Activated naive CD4-positive, alpha-beta T cell treated with anti-CD3 and anti-CD28 coated beads, Interleukin-2, amount 50 U/mL, for 72 hours (primary cell): ENCODE measurements at regions not wholly inside any gene's neighbourhood (a gene's known extent, or its start where the extent isn't known, plus 50 kb on each side); places are given as distances from the start of the nearest gene placed in this dataset.

ENCODE experiments used
- ATAC-seq, 2 donors: fragments of 150-1000 bp; cut with Tn5 transposase; 2 replicates each; pipeline ENCODE4 v1.10.0; 2021; ENCODE audit warnings: mild to moderate bottlenecking in 2 of 2, moderate library complexity in 2 of 2
- DNase-seq, 2 donors: peaks; one replicate each; pipeline ENCODE4 v3.0.0; 2021 to 2022; ENCODE audit warnings: low spot score in 2 of 2
- H3K27ac Mint-ChIP-seq, 2 donors: one replicate each; pipeline ENCODE4 v1.8.0; 2022; ENCODE audit warnings: mild to moderate bottlenecking in 2 of 2, mixed read lengths in 2 of 2
- H3K36me3 Mint-ChIP-seq, 2 donors: one replicate each; pipeline ENCODE4 v1.8.0; 2022; ENCODE audit warnings: mixed read lengths in 2 of 2
- H3K9me3 Mint-ChIP-seq, 2 donors: one replicate each; pipeline ENCODE4 v1.8.0; 2022; ENCODE audit warnings: mixed read lengths in 2 of 2

DNA sequence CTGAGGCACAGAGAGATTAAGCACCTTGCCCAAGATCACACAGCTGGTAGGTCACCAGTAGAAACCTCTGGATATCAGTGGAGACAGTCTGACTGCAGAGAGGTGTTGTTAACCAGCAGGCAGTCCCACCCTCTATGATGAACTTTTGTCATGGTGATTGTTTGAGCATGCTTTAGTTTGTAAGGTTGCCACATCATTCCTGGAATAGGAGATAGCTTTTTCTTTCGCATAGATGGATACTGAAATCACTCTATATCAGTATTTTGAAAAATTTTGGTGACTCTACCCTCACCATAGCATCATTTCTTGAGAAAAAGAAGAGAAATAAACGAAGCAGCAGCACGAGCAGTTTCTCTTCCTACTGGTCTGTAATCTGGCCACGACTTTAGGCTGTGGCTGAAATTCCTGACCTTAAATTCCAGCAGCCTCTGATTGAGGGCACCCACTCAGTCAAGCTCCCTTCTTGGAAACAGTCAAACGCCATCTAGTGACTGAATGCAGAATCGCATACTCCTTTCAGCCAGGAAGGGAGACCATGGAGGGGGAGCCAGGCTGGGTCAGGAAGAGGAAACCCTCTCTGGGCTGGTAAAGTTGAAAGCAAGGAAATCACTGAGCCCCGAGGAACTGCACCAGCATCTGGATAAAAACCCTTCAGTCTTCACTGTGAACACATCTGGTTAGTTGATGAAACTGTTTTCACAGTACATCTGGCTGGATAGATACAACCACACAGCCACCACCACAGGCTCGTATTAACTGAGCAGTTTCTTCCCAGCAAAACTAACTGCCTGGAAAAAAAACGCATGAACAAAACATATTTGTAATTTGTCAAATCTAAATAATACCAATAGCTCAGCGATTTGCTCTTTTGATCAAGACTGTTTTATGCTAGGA, 108.5 kb upstream of the XYLT1 start:
- Mint-ChIP-seq H3K9me3 (peaks cover 0 to 3% of the 10 kb centered on the region in 2 donors), H3K27ac (no peak overlapping the region), H3K36me3 (no peaks in the 10 kb centered on the region)
- DNase-seq (peak in 1 of 2 donors; percentile 74), ATAC-seq (peak; percentile 70 to 83)

GRCh38 chr16:17574256-17574655, 103.5 kb upstream of the XYLT1 start:
- no peaks in the 10 kb centered on the region for H3K36me3 Mint-ChIP-seq
- no peak for DNase-seq
- H3K27ac Mint-ChIP-seq, result no peak overlapping the region
- no peak for ATAC-seq
- H3K9me3 Mint-ChIP-seq, result no peaks in the 10 kb centered on the region

GRCh38 chr16:17572145-17572544, 101.4 kb upstream of the XYLT1 start:
- no peak for DNase-seq
- Mint-ChIP-seq H3K27ac (no peak overlapping the region), H3K36me3 (no peaks in the 10 kb centered on the region), H3K9me3 (no peaks in the 10 kb centered on the region)
- ATAC-seq, result no peak

DNA sequence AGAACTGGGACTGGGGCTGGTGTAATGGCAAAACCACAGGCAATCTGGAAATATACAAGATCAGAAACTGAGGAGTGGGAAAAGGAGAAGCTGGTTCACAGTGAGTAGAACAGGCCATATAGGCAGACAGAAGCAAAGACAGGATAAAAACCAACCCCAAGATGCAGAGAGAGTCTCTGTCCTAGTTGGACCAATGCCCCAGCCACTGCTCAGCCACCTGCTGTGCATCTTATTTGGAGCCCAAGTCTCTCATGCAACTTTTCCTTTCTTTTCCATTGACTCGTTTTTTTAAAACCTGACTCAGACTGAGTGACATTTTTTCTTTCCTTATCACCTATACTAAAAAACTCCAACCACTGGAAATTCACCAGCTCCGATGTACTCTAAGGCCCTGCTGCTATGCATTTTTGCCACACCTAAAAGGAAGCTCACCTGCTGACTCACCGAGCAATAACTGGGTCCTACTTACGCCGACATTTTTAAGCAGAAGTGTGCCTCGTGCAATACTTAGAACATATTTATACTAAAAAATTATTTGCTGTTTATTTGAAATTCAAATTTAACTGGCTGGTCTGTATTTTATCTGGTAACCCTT, 100.8 kb upstream of the XYLT1 start:
- no peak for DNase-seq
- no peak overlapping the region for H3K27ac Mint-ChIP-seq
- ATAC-seq, result no peak
- no peaks in the 10 kb centered on the region for H3K36me3 Mint-ChIP-seq
- H3K9me3 Mint-ChIP-seq, result no peaks in the 10 kb centered on the region

DNA sequence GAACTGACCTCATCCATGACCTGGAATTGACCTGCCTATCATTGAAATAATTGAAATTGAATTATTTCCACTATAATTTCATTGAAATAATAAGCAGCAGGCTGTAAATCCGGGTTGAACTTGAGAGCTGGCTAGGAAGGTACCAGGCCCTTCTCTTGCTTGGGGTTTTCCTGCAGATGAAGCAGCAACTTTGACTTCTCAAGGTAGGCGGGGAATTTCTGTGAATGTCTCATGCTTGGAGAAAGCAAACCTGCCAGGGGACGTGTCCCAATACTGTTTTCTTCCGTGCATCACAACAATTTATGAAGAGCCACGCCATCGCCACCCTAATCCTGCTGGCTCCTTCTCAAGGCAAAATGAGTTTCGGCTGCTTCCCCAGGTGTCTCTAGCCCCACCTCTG, 97.5 kb upstream of the XYLT1 start:
- H3K9me3 Mint-ChIP-seq, result no peaks in the 10 kb centered on the region
- H3K36me3 Mint-ChIP-seq, result no peaks in the 10 kb centered on the region
- ATAC-seq (no peak), DNase-seq (no peak)
- no peak overlapping the region for H3K27ac Mint-ChIP-seq

- Mint-ChIP-seq H3K27ac (no peak overlapping the region), H3K9me3 (no peaks in the 10 kb centered on the region), H3K36me3 (no peaks in the 10 kb centered on the region)
- ATAC-seq (no peak), DNase-seq (no peak)
Measured at GRCh38 chr16:17567455-17567854, 96.7 kb upstream of the XYLT1 start.

DNA sequence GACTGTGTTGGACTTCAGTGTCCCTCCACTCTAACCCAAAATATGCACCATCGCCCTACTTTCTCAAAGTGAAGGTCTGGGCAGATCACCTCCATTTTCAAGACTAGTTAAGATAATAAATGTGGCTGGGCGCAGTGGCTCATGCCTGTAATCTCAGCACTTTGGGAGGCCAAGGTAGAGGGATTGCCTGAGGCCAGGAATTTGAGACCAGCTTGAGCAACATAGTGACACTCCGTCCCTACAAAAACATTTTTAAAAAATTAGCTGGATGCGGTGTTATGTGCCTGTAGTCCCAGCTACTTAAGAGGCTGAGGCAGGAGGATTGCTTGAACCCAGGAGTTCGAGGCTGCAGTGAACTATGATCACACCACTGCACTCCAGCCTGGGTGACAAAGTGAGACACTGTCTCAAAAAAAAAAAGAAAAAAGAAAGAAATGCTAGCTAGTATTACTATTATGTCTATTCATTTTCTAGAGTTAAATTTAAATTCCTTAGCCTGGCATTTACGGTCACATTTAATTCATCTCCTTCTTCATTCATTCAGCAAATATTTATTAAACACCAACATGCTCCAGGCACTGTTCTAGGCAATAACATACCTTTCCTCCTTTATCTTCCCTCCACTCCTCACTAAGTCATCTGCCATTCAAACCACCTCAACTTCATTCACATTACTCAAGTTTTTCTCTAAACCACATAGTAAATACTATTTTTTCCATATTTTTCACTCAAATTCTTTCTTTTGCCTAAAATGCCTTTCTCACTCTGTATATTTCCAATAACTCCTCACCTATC, 96.1 kb upstream of the XYLT1 start:
- ATAC-seq, result no peak
- H3K27ac Mint-ChIP-seq, result no peak overlapping the region

GRCh38 chr16:17566075-17566474, 95.3 kb upstream of the XYLT1 start:
- ATAC-seq, result no peak
- no peaks in the 10 kb centered on the region for H3K36me3 Mint-ChIP-seq
- H3K27ac Mint-ChIP-seq, result no peak overlapping the region
- H3K9me3 Mint-ChIP-seq, result no peaks in the 10 kb centered on the region
- DNase-seq, result no peak

More for the DNA sequence above, 96.1 kb upstream of the XYLT1 start:
- Mint-ChIP-seq H3K36me3 (no peaks in the 10 kb centered on the region), H3K9me3 (no peaks in the 10 kb centered on the region)
- no peak for DNase-seq

DNA sequence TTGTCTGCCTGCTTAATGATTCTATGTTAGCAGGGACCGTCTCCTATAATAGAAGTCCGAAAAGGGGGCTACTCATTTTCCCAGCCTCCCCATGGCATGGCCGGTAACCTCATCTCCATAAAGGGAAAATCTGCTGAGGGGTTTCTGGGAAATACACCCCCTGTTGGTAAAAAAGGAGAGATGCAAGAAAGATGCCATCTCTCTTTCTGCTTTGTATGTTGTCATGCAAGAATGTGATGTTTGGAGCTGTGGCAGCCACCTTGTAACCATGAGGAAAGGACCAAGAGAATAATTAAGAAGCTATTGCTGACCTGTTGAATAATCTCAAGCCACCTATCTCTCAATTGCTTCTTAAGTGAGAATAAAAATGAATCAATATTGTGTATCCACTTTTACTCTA, 94.8 kb upstream of the XYLT1 start:
- Mint-ChIP-seq H3K9me3 (no peaks in the 10 kb centered on the region), H3K27ac (no peak overlapping the region), H3K36me3 (no peaks in the 10 kb centered on the region)
- ATAC-seq, result no peak
- DNase-seq, result no peak

- Mint-ChIP-seq H3K36me3 (no peaks in the 10 kb centered on the region), H3K27ac (no peak overlapping the region), H3K9me3 (no peaks in the 10 kb centered on the region)
- DNase-seq (no peak), ATAC-seq (no peak)
Measured at GRCh38 chr16:17564856-17565255, 94.1 kb upstream of the XYLT1 start.

DNA sequence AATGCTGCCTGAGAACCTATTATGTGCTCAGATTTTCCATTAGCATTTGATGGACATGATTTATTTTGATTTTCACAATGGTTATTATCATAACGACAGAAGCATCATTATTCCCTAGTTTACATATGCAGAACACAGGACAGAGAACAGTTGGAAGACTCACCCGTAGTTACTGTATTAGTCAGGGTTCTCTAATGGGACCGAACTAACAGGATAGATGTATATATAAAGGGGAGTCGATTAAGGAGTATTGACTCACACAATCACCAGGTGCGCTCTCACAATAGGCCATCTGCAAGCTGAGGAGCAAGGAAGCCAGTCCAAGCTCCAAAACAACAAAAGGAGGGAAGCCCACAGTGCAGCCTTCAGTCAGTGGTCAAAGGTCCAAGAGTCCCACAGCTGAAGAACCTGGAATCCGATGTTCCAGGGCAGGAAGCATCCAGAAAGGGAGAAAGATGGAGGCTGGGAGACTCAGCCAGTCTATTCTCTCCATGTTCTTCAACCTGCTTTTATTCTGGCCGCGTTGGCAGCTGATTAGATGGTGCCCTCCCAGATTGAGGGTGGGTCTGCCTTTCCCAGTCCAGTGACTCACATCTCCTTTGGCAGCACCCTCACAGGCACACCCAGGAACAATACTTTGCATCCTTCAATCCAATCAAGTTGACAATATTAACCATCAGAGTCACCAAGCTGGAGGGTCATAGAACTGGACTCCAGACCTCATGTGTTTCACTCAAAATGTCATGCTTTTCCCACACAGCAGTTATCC, 92.7 kb upstream of the XYLT1 start:
- DNase-seq, result no peak
- no peaks in the 10 kb centered on the region for H3K9me3 Mint-ChIP-seq
- no peaks in the 10 kb centered on the region for H3K36me3 Mint-ChIP-seq
- ATAC-seq, result no peak
- no peak overlapping the region for H3K27ac Mint-ChIP-seq

GRCh38 chr16:17561056-17561455, 90.3 kb upstream of the XYLT1 start:
- ATAC-seq (no peak), DNase-seq (no peak)
- Mint-ChIP-seq H3K9me3 (no peaks in the 10 kb centered on the region), H3K36me3 (no peaks in the 10 kb centered on the region), H3K27ac (no peak overlapping the region)

DNA sequence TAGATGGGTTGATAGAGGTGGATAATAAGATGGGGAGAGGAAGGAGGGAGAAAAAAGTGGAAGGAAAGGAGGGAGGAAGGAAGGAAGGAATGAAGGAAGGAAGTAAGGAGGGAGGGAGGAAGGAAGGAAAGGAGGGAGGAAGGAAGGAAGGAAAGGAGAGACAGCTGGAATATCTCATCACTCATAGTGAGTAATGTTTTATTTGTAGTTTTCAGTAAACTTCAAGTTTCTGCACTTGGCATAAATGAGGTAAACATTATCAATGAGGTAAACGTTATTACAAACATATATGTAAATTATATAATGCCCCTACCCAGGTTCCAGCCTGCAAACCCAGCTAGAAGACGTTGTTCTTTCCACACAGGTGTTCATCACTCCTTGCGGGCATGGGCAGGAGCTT, 89.8 kb upstream of the XYLT1 start:
- ATAC-seq (no peak), DNase-seq (no peak)
- Mint-ChIP-seq H3K9me3 (no peaks in the 10 kb centered on the region), H3K36me3 (no peaks in the 10 kb centered on the region), H3K27ac (no peak overlapping the region)

DNA sequence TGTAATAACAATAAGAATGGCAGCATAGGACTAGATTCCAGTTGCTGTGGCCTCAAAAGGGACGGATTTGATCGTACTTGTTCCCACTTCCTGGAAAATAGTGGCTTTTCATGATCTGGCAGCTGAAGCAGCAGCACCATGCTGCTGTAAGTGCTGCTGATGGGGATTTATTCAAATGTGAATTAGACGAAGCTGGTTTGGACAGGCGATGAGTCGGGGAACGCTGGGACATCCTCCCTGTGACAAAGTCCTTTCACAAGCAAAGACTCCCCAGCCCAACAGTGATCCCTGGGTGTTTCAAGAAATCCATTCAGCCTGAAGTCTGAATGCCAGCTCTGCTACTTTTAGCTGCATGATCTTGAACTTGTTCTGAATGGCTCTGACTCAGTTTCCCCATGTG, 88.6 kb upstream of the XYLT1 start:
- ATAC-seq (no peak), DNase-seq (no peak)
- Mint-ChIP-seq H3K27ac (no peak overlapping the region), H3K36me3 (no peaks in the 10 kb centered on the region), H3K9me3 (no peaks in the 10 kb centered on the region)

- H3K36me3 Mint-ChIP-seq, result no peaks in the 10 kb centered on the region
- no peaks in the 10 kb centered on the region for H3K9me3 Mint-ChIP-seq
- DNase-seq (no peak), ATAC-seq (peak; percentile 20 to 27)
- peak overlapping the region in 1 of 2 donors; percentile 19 for H3K27ac Mint-ChIP-seq
Measured at GRCh38 chr16:17557949-17558348, 87.2 kb upstream of the XYLT1 start.

GRCh38 chr16:17557480-17557879, 86.7 kb upstream of the XYLT1 start:
- Mint-ChIP-seq H3K36me3 (no peaks in the 10 kb centered on the region), H3K27ac (no peak overlapping the region), H3K9me3 (no peaks in the 10 kb centered on the region)
- no peak for DNase-seq
- peak; percentile 78 to 81 for ATAC-seq
